Type B pancreatic cell (in vitro differentiated cells): ENCODE measurements at regions not wholly inside any gene's neighbourhood (a gene's known extent, or its start where the extent isn't known, plus 50 kb on each side); places are given as distances from the start of the nearest gene placed in this dataset.

Source experiments
- DNase-seq: peaks from one replicate; pipeline ENCODE4 v3.0.0; 2021; ENCODE audit warnings: mixed read lengths; ENCODE audit not compliant: unreplicated experiment; ENCODE audit errors: extremely low spot score
- H3K27ac Mint-ChIP-seq: 2 replicates; pipeline ENCODE4 v1.8.0; 2021; ENCODE audit warnings: mild to moderate bottlenecking, mixed read lengths
- H3K27me3 Mint-ChIP-seq: 2 replicates; pipeline ENCODE4 v1.8.0; 2021; ENCODE audit warnings: mixed read lengths
- H3K36me3 Mint-ChIP-seq: 2 replicates; pipeline ENCODE4 v1.8.0; 2021; ENCODE audit warnings: mixed read lengths
- H3K4me1 Mint-ChIP-seq: one replicate; pipeline ENCODE4 v1.8.0; 2021; ENCODE audit warnings: mixed read lengths; ENCODE audit not compliant: unreplicated experiment
- H3K4me3 Mint-ChIP-seq: 2 replicates; pipeline ENCODE4 v1.8.0; 2021; ENCODE audit warnings: mild to moderate bottlenecking, mixed read lengths
- H3K9me3 Mint-ChIP-seq: 2 replicates; pipeline ENCODE4 v1.8.0; 2021; ENCODE audit warnings: mixed read lengths
- CTCF ChIP-seq: fragments of 200-600 bp; sonication (generic); conservative IDR thresholded peaks from 2 replicates; pipeline ENCODE4 v1.5.0; 2021; ENCODE audit warnings: antibody characterized with exemption, mild to moderate bottlenecking

DNA sequence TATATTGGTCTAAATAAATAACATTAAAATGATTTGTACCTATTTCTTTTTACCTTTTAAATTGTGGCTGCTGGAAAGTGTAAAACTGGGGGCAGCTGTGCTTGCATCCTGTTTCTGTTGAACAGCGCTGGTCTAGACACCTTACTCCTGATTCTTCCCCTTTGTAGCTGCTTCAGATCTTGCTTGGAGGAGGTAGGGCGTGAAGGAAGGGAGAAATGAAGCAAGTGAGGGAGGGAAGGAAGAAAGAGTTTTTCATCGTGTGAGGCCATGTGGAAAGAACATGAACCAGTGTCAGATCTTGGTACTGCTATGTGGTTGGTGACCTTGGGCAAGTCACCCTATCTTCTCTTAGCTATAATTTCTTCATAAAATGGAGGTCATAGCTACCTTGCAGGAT is 89.0 kb upstream of the SEC11C start:
- no peak overlapping the region for H3K27ac Mint-ChIP-seq
- no peak overlapping the region for H3K4me3 Mint-ChIP-seq

GRCh38 chr18:59051470-59052165 is 88.1 kb upstream of the SEC11C start:
- peaks cover 11% of the 10 kb centered on the region for H3K27me3 Mint-ChIP-seq
- no peak overlapping the region for H3K4me3 Mint-ChIP-seq
- no peak for DNase-seq
- H3K36me3 Mint-ChIP-seq, result no peaks in the 10 kb centered on the region
- H3K4me1 Mint-ChIP-seq, result peaks cover 19% of the 10 kb centered on the region
- H3K9me3 Mint-ChIP-seq, result no peaks in the 10 kb centered on the region
- TF ChIP-seq CTCF, result no peak
- H3K27ac Mint-ChIP-seq, result no peak overlapping the region

More for the DNA sequence above, 89.0 kb upstream of the SEC11C start:
- no peak for DNase-seq
- Mint-ChIP-seq H3K4me1 (peaks cover 19% of the 10 kb centered on the region), H3K9me3 (no peaks in the 10 kb centered on the region), H3K36me3 (no peaks in the 10 kb centered on the region), H3K27me3 (peaks cover 11% of the 10 kb centered on the region)
- TF ChIP-seq CTCF, result no peak

- no peak for DNase-seq
- Mint-ChIP-seq H3K9me3 (no peaks in the 10 kb centered on the region), H3K36me3 (no peaks in the 10 kb centered on the region), H3K4me3 (no peak overlapping the region), H3K27me3 (peaks cover 11% of the 10 kb centered on the region), H3K4me1 (peaks cover 22% of the 10 kb centered on the region), H3K27ac (no peak overlapping the region)
- TF ChIP-seq CTCF, result no peak
Observed at GRCh38 chr18:59052965-59053820, 86.5 kb upstream of the SEC11C start.

GRCh38 chr18:59054496-59055287 is 85.0 kb upstream of the SEC11C start:
- Mint-ChIP-seq H3K9me3 (no peaks in the 10 kb centered on the region), H3K27ac (peak overlapping the region; percentile 19), H3K4me3 (no peak overlapping the region), H3K27me3 (peaks cover 5% of the 10 kb centered on the region), H3K36me3 (no peaks in the 10 kb centered on the region), H3K4me1 (peaks cover 19% of the 10 kb centered on the region)
- DNase-seq, result no peak
- TF ChIP-seq CTCF, result no peak

GRCh38 chr18:59055345-59056032 is 84.2 kb upstream of the SEC11C start:
- TF ChIP-seq CTCF, result no peak
- Mint-ChIP-seq H3K4me1 (peaks cover 17% of the 10 kb centered on the region), H3K4me3 (no peak overlapping the region), H3K27me3 (peaks cover 7% of the 10 kb centered on the region), H3K36me3 (no peaks in the 10 kb centered on the region), H3K27ac (no peak overlapping the region), H3K9me3 (no peaks in the 10 kb centered on the region)
- DNase-seq, result no peak
